Right ventricle myocardium superior (tissue), 1 donor: ENCODE measurements at regions not wholly inside any gene's neighbourhood (a gene's known extent, or its start where the extent isn't known, plus 50 kb on each side); places are given as distances from the start of the nearest gene placed in this dataset.
"Not testable (repeated sequence)": the region's sequence is repeated elsewhere in the genome, so short reads cannot be mapped to it uniquely, and the experiment has no call there.

Experiments used
- ATAC-seq: fragments of 200-7000 bp; cut with Tn5 transposase; one replicate; pipeline ENCODE4 v1.9.1; 2020; ENCODE audit warnings: mild to moderate bottlenecking; ENCODE audit not compliant: poor library complexity
- DNase-seq: peaks from one replicate; pipeline ENCODE4 v3.0.0-alpha.2; 2020
- intact Hi-C: fragments of 100-400 bp; cut with DNase I; formaldehyde crosslinking; loops from one replicate; pipeline ENCODE4 v1.11.2; 2022
- donor health status: DM: no; HTN: yes; CAD: no; lungs with severe emphysema.

DNA sequence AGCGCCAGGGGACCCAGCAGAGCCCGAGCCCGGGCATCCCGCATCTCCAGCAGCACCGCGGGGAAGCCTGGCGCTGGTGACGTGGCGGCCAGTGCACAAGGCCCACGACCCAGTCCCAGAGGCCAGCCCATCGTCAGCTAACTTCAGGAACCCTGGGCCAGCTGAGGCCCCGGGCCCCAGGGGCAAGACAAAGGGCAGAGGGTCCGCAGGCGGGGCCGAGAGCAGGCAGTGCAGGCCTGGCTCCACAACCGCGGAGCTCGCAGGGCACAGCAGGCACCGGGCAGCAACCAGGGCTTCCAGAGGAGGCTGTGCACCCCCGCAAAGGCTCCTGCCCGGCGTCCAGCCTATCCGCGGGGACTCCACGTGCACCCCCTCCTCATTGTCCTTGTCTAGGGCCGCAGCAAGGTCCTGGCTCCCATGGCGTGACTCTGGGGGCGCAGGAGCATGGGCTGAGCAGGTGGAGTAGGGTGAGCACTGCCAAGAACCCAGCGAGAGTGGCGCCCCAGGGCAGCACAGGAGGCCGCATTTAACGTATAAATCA is 352.5 kb downstream of the KCNJ18 start:
- DNase-seq, intact Hi-C loops, ATAC-seq: not testable (repeated sequence)

- ATAC-seq, DNase-seq, intact Hi-C loops: not testable (repeated sequence)
Measured at GRCh38 chr17:22047521-22047920, 355.2 kb downstream of the KCNJ18 start.

GRCh38 chr17:22048226-22048625 is 355.9 kb downstream of the KCNJ18 start:
- ATAC-seq, intact Hi-C loops, DNase-seq: not testable (repeated sequence)

DNA sequence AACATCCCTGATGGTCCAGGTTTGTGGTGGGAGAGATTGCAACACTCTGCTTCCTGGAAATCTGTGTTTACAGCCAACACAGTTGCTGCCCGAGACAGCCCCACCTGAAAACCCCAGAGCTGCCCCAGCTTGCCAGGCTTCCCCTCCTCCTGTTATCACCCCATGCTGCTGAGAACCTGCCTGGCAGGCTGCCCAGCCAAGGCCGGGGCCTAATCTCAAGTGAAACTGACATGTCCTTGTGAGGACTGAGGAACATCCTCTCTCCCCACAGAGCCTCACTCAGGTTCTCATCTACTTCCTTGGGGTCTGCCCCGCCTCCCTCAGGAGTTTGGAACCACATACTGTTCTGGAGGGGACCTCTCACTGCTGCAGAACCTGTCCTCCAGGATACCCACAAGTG is 358.4 kb downstream of the KCNJ18 start:
- intact Hi-C loops, DNase-seq, ATAC-seq: not testable (repeated sequence)

GRCh38 chr17:22052715-22053114 is 360.4 kb downstream of the KCNJ18 start:
- ATAC-seq, intact Hi-C loops, DNase-seq: not testable (repeated sequence)

DNA sequence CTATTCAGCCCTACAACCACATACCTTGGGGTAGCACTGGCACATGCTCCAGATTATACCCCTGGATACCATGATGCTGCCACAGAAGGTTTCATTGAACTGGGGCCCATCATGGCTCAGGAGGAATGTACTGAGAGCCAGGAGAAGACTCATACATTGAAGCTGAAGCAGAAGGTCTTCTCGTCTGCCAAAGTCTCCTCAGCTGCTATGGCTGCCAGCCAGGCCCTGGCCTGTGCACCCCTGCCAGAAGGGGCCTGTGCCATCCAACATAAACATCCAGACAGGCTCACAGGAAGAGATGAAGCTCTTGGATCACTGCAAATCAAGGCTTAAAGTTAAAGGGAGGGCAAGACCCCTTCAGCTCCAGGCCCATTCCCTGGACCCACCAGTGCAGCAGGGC is 364.2 kb downstream of the KCNJ18 start:
- intact Hi-C loops, DNase-seq, ATAC-seq: not testable (repeated sequence)

DNA sequence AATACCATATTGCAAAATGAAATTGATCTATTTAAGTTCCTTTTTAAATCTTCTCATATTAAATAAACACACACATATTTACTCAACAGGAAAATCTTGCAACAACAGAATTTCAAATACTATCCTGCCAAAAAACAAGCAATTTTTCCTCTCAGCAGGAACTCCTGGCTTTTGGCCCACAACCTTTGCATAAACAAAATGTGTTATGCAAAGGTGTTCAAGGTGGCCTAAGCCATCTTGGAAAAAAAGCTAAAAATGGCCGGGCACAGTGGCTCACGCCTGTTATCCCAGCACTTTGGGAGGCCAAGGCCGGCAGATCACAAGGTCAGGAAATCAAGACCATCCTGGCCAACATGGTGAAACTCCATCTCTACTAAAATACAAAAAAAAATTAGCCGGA is 383.6 kb downstream of the KCNJ18 start:
- ATAC-seq, DNase-seq, intact Hi-C loops: not testable (repeated sequence)

DNA sequence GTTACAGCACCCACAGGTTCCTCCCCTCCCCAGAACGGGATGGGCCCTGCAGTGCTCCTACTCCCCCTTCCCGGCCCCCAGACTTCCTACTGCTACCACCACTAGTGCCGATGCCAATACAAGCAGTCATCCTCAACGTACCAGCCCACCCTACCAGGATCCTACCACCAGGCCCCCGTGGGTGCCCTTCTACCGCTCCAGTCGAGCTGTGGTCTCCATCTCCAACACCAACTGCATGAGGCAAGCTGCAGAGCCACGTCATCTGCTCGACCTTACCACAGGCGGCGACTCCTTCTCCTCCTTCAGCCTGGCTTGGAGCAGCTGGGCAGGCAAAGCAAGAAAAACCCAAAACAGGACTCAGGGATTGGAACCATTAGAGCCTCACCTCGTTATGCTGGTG is 396.3 kb downstream of the KCNJ18 start:
- DNase-seq, ATAC-seq, intact Hi-C loops: not testable (repeated sequence)

DNA sequence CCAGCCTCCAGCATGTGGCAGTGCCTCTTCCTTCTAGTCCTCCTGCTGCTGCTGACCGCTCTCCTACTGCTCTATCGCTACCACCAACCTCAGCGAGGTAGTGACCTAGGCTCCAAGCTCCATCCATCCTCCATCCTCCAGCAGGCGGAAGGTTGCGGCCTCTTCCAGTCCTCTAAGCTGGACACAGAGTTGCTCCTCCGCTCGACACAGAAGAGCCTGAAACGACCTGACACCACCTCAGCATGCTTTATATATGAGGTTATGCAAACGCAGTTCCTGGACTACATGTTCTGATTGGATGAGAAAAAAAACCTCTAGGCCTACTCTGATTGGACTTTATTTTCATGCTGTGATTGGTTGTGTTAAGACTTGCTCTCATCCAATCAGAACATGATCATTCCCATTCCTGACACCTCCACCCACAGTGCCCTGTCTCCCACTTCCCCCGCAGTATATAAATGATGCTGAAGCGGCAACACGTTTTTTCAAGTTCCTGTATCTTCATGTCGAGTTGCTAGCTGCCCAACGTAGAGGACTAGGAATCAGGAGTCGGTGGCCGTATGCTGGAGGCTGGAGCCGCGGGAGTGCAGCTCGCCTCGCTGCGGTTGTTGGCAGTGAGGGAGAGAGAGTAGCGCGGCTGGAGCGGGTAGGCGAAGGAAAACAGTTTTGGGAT is 398.1 kb downstream of the KCNJ18 start:
- no peak for ATAC-seq
- intact Hi-C loops, result no loop called here

GRCh38 chr17:22091041-22091679 is 398.8 kb downstream of the KCNJ18 start:
- intact Hi-C loops, ATAC-seq, DNase-seq: not testable (repeated sequence)

More for the DNA sequence above, 398.1 kb downstream of the KCNJ18 start:
- DNase-seq, result no peak

DNA sequence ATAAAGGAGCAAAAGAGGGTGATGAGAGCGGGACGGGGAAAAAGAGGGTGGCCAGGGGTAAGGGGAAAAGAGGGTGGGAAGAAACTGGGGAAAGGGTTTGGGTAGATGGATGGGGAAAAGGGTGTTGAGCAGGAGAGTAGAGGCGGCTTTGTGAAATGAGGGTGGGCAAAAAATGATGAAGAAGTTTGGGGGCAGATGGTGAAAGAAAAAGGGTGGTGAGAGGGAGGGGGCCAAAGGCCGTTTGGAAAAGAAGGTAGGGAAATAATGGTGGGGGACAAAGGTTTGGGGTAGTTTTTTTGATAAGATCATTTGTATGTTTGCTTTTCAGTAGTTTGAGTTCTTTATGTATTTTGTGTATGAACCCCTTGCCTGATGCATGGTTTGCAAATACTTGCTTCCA is 399.5 kb downstream of the KCNJ18 start:
- ATAC-seq, DNase-seq, intact Hi-C loops: not testable (repeated sequence)

DNA sequence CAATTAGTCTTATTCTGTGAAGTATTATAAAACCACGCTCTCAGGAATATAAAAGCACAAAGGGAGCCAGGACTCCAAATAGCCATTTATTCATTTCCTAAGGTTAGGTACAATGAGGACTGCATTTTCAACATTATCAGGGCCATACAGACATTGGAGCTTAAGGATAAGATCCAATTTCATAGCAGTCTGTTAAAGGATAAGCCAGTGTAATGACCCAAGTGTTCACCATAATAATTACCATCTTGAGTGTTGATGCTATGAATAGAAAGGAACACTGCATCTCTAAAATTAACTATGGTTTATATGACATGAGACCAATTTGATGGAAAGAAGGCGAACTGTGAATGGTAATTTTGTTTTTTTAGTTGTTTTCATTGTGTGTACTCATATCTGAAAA is 403.1 kb downstream of the KCNJ18 start:
- DNase-seq, intact Hi-C loops, ATAC-seq: not testable (repeated sequence)

GRCh38 chr17:22099633-22100032 is 407.3 kb downstream of the KCNJ18 start:
- DNase-seq, intact Hi-C loops, ATAC-seq: not testable (repeated sequence)

GRCh38 chr17:22102177-22102576 is 409.9 kb downstream of the KCNJ18 start:
- intact Hi-C loops, result no loop called here
- DNase-seq, result no peak
- ATAC-seq, result no peak

DNA sequence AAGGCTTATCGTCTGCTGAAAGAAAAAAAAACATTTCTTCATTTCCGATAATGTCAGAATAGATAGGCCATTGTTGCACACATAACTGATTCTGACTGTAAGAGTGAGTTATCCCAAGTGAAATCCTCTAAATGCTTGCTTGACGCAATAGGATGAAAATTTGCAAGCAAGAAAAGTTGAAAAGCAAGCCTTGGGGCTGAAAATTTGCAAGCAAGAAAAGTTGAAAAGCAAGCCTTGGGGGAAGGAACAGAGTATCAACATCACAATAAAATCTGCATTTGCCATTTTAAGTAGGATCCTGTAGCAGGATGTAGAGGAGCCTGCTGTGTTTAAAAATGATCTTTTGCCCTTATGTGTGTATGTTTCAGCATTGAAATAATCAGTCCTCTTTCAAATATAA is 424.4 kb downstream of the KCNJ18 start:
- DNase-seq, intact Hi-C loops, ATAC-seq: not testable (repeated sequence)

DNA sequence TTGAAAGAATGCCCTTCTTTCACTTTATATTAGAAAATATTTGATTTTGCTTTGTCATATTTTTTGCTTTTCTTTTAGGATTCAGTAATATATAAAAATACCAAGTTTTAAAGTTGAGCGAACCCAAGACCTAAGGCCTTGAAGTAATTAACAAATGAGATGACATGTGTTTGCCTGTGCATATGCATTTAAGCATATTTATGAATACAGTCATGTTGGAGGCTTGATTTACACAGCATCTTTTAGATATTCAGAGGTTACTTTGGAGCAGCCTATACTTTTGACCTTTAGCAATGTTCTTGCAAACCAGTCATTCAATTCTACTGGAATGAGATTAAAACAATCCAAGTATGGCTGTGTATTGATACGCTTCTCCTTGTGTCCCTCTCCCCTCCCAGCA is 425.1 kb downstream of the KCNJ18 start:
- ATAC-seq, intact Hi-C loops, DNase-seq: not testable (repeated sequence)

DNA sequence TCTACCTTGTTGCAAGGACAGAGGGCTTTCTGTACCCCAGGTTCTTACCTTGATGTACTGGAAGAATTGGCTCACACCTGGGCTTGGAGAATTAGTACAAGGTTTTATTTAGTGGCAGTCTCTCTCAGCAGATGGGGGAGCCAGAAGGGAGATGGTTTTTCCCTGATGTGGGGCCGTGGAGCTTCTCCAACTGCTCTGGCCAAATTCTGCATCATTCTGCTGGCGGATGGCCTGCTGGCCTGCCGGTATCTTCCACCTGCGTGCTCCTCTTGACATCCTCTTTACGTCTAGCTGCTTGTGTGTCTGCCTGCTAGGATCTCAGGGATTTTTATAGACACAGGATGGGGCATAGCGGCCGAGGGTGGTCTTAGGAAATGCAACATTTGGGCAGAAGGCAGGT is 426.7 kb downstream of the KCNJ18 start:
- ATAC-seq, intact Hi-C loops: not testable (repeated sequence)
- peak; percentile 12 for DNase-seq

GRCh38 chr17:22119751-22120150 is 427.4 kb downstream of the KCNJ18 start:
- intact Hi-C loops, DNase-seq, ATAC-seq: not testable (repeated sequence)

DNA sequence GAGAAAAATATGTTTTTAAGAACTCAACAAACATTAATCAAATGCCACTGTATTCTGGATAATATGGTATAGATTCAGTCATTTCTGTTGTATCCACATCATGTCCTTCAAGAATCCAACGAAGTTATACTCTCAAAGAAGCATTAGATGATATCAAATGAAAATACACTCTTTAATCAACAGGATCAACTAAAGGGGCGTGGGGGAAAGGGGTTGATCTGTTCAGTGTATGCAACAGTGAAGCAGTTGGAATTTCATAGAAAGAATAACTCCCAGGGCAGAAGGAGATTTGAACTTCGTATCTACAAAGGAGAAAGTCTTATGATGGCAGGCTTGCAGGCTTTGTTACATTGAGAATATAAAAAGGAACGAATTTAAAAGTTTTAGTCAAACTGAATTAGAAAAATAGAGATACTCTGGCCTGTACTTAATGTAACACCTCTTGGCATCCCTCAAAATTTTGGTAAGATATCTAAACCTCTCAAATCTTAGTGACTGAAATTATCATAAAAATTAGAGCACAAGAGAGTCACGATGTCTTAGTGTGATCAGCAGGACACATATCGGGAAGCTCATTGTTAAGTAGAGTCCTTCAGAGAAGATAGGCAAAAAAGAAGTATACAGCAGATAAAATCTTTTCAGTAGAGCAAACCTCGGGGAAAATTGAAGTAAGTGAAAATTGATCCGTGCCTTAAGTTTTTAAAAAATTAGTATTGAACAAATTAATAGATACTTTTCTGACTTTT is 431.4 kb downstream of the KCNJ18 start:
- no peak for ATAC-seq
- intact Hi-C loops, result no loop called here
- DNase-seq, result no peak
